AG09319 (cell line): ENCODE measurements at regions not wholly inside any gene's neighbourhood (a gene's known extent, or its start where the extent isn't known, plus 50 kb on each side); places are given as distances from the start of the nearest gene placed in this dataset.

Source experiments
- DNase-seq: peaks from one replicate; pipeline ENCODE4 v3.0.0-alpha.2; 2010; ENCODE audit warnings: low read depth; ENCODE audit errors: extremely low read depth
- TF ChIP-seq, protein P1 (sequence below): IDR thresholded peaks from 2 replicates; pipeline ENCODE4 v1.5.1; 2011; ENCODE audit warnings: low read depth, mild to moderate bottlenecking, inconsistent platforms, low read length, moderate library complexity

DNA sequence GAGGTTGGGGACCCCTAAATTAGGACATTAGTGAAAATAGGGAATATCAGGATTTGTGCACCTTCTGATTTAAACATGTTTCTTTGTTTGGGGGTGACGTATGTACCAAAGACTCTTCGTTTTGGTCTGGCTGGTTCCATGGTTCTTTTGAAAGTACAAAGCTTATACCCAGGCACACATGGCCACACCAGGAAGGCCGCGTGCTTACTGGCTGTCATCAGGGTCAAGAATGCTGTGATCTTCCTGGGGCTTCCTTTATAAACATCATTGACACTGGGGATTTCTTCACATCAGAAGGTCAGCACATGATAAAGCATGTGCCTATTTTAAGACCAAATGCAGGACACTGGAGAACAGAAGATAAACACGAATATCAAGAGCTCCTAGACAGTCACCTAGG, 230.6 kb upstream of the ID2 start:
- DNase-seq = no peak
- TF ChIP-seq, protein P1, sequence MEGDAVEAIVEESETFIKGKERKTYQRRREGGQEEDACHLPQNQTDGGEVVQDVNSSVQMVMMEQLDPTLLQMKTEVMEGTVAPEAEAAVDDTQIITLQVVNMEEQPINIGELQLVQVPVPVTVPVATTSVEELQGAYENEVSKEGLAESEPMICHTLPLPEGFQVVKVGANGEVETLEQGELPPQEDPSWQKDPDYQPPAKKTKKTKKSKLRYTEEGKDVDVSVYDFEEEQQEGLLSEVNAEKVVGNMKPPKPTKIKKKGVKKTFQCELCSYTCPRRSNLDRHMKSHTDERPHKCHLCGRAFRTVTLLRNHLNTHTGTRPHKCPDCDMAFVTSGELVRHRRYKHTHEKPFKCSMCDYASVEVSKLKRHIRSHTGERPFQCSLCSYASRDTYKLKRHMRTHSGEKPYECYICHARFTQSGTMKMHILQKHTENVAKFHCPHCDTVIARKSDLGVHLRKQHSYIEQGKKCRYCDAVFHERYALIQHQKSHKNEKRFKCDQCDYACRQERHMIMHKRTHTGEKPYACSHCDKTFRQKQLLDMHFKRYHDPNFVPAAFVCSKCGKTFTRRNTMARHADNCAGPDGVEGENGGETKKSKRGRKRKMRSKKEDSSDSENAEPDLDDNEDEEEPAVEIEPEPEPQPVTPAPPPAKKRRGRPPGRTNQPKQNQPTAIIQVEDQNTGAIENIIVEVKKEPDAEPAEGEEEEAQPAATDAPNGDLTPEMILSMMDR = no peak

DNA sequence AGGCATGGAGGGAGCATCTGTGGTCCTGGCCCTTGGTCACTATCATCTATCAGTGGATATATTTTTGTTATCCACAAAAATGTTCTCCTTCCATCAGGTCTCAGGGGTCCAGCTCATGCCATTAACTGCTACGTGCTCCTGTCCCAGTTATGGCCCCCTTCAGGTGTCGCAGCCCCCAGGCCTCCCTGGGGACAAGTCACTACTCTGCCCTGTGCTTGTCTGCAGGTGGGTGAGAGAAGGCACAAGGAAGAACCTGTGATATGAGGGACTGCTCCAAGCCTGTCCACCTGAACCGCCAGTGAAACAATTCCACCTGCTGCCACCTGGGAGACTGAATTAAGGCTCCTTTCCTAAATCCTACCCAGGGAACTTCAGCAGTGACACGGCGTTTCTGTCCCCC, 229.6 kb upstream of the ID2 start:
- no peak for DNase-seq

DNA sequence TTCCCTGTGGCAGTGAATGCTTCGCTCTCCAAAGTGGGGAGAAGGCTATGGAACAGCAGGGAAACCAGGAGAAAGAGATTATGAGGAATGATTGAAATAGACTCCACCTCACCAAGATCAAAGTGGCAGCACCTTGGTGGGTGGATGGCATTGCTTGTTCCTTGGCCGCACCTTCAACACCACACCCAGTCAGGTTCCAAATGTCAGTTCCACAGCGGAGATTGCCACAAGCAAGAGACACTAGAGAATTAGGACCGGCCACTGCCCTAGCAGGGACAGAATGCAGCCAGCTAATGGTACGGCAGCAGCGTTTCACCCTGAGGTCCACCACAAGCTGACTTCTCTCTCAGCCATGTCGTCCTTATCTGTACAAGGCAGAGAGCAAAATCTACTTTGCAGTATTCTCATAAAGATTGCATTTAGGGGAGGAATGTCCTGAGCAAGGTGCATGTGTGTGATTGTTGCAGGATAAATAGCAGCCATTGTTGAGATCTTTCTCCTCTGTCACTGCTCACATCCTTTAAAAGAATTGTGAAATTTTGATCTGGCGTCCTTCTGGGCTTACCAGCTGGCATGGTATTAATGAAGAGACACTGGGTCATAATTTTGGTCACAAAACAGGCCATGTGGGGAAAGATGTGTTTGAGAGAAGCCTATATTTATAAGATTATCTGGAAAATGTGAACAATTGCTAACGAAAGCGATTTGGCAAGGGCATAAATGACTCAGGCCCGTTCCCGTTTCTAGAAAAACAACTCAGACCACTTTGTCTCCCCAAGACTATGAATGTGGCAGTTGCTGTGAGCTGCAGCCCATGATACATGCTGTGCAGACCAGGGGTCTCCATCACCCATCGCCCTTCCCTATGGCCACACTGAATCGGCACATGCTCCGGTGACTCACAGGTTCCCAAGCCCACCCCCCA, 228.6 kb upstream of the ID2 start:
- DNase-seq = no peak
- TF ChIP-seq, protein P1 = no peak

More for the DNA sequence above, 229.6 kb upstream of the ID2 start:
- TF ChIP-seq, protein P1 = no peak

DNA sequence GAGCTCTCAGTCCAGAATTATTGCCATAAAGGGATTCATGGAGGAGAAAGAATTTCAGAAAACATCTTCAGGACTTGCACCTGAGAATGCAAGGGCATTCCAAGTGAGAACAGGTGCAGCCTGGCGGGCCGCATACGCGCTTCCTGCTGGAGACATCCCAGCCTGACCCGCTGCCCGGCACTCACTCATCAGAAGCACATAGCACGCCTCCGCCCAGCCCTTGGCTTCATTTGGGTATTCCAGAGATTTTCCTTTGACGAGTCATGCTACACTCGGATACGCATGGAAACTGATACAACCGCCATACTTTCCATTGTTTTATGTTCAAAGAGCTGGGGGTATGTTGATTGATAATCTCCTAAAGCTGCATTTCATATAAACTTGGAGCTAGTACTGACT, 228.0 kb upstream of the ID2 start:
- TF ChIP-seq, protein P1 = no peak
- no peak for DNase-seq

DNA sequence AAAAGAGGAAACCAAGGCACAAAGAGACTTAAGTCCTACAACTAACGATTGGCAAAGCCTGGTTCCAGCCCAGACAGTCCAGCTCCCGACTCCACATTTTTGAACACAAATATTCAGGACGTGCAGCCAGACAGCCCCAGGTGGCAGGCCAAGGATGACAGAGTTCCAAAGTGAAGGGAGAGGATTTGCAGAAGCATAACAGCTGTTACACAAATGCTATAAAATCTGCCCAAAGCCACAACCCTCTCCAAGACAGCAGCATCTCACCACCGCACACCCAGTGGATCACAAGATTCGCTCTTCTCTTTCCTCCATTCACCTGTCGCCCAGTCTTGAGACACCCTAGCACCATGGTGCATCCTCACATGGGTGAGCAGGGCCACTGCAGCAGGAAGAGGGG, 227.1 kb upstream of the ID2 start:
- DNase-seq = no peak
- TF ChIP-seq, protein P1 = no peak

DNA sequence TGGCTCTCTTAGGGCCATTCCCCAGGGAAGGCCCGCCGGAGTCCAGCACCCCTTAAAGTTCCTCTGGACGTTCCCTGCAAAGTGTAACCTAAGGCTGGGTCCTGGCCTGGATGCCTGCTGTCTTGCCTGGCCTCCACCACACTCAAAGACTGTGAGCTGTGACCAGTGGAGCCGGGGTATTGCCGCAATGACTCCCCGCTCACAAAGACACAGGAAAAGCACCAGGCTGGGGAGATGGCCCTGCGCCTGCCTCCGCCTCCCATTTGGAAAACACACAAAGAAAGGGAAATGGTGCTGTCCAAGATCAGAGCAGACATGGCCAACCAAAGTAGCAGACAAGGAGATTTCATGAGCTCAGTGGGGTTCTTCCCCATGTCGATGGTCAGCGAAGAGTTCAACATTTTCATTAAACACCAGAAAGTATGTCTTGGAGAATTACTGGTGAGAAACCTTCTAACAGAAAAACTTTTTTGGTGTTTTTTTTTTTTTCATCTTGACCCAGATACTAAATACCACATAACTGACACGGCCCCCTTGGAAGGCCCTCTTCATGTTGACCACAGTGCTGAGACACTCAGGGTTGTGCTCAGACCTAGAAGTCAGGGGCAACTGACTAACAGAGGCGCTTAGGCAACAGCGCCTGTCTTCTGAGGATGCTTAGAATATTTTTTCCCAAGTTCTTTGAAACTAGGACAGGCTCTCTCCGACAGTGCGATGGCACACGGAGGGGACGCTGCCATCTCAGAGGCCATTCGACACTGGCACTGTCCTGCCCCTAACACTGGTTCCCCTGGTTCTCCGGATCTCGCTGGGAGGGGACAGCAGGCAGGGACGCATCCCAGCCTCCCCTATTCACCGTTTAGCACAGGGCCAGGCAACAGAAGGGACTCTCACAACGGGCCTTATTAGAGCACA, 226.4 kb upstream of the ID2 start:
- DNase-seq = no peak
- TF ChIP-seq, protein P1 = no peak
